ENCODE measurements at regions not wholly inside any gene's neighbourhood (a gene's known extent, or its start where the extent isn't known, plus 50 kb on each side); places are given as distances from the start of the nearest gene placed in this dataset.

- intact Hi-C loops (cut with DNase I; ENCODE audit: low total_unique reads): no loop called here
- Histone ChIP-seq H3K27me3 (no peaks in the 10 kb centered on the region), H3K27ac (no peak overlapping the region), H3K4me3 (no peak overlapping the region), H3K4me1 (no peaks in the 10 kb centered on the region), H3K36me3 (no peaks in the 10 kb centered on the region), H3K9me3 (no peaks in the 10 kb centered on the region)
- ATAC-seq (no peak), DNase-seq (no peak)
- in situ Hi-C loops (cut with MboI; ENCODE audit: low sequenced_read_pairs in 4 of 4): no loop called here
- TF ChIP-seq CTCF (IDR thresholded peaks at IDR 0.05 in 4 of 5, conservative IDR thresholded peaks at IDR 0.05 in 1 of 5): no peak
- TF ChIP-seq POLR2A (IDR thresholded peaks at IDR 0.05): no peak
Observed at GRCh38 chr3:72306800-72307341, 521.9 kb upstream of the PROK2 start.

- no peaks in the 10 kb centered on the region for H3K27me3 ChIP-seq
- no peak for DNase-seq
- H3K4me3 ChIP-seq: no peak overlapping the region
- ATAC-seq: no peak
- in situ Hi-C loops (cut with MboI; ENCODE audit: low sequenced_read_pairs in 4 of 4): no loop called here
- H3K27ac ChIP-seq: no peak overlapping the region
- peaks cover 0 to 4% of the 10 kb centered on the region in 2 donors for H3K4me1 ChIP-seq
- intact Hi-C loops (cut with DNase I; ENCODE audit: low total_unique reads): no loop called here
- H3K36me3 ChIP-seq: no peaks in the 10 kb centered on the region
- TF ChIP-seq CTCF (IDR thresholded peaks at IDR 0.05 in 4 of 5, conservative IDR thresholded peaks at IDR 0.05 in 1 of 5): no peak
- H3K9me3 ChIP-seq: no peaks in the 10 kb centered on the region
Observed at GRCh38 chr3:72303926-72304325, 519.0 kb upstream of the PROK2 start.

GRCh38 chr3:72301779-72302178, 516.8 kb upstream of the PROK2 start:
- Histone ChIP-seq H3K27me3 (no peaks in the 10 kb centered on the region), H3K4me1 (peaks cover 0 to 6% of the 10 kb centered on the region in 2 donors), H3K9me3 (no peaks in the 10 kb centered on the region), H3K27ac (no peak overlapping the region), H3K4me3 (no peak overlapping the region), H3K36me3 (no peaks in the 10 kb centered on the region)
- intact Hi-C loops (cut with DNase I; ENCODE audit: low total_unique reads) (no loop called here), in situ Hi-C loops (cut with MboI; ENCODE audit: low sequenced_read_pairs in 4 of 4) (no loop called here)
- ATAC-seq (no peak), DNase-seq (no peak)
- TF ChIP-seq POLR2A (IDR thresholded peaks at IDR 0.05) (no peak), CTCF (IDR thresholded peaks at IDR 0.05 in 4 of 5, conservative IDR thresholded peaks at IDR 0.05 in 1 of 5) (no peak)

- Histone ChIP-seq H3K27me3 (no peaks in the 10 kb centered on the region), H3K4me3 (no peak overlapping the region), H3K36me3 (no peaks in the 10 kb centered on the region), H3K9me3 (no peaks in the 10 kb centered on the region), H3K27ac (no peak overlapping the region), H3K4me1 (peaks cover 0 to 6% of the 10 kb centered on the region in 2 donors)
- no peak for ATAC-seq
- in situ Hi-C loops (cut with MboI; ENCODE audit: low sequenced_read_pairs in 4 of 4): no loop called here
- TF ChIP-seq POLR2A (IDR thresholded peaks at IDR 0.05) (no peak), CTCF (IDR thresholded peaks at IDR 0.05 in 4 of 5, conservative IDR thresholded peaks at IDR 0.05 in 1 of 5) (no peak)
- intact Hi-C loops (cut with DNase I; ENCODE audit: low total_unique reads): no loop called here
- no peak for DNase-seq
Observed at GRCh38 chr3:72300621-72301020, 515.7 kb upstream of the PROK2 start.

- ATAC-seq (no peak), DNase-seq (no peak)
- Histone ChIP-seq H3K36me3 (no peaks in the 10 kb centered on the region), H3K4me1 (peaks cover 0 to 6% of the 10 kb centered on the region in 2 donors), H3K9me3 (no peaks in the 10 kb centered on the region), H3K4me3 (no peak overlapping the region), H3K27me3 (no peaks in the 10 kb centered on the region), H3K27ac (no peak overlapping the region)
- intact Hi-C loops (cut with DNase I; ENCODE audit: low total_unique reads): no loop called here
- in situ Hi-C loops (cut with MboI; ENCODE audit: low sequenced_read_pairs in 4 of 4): no loop called here
- TF ChIP-seq POLR2A (IDR thresholded peaks at IDR 0.05) (no peak), CTCF (IDR thresholded peaks at IDR 0.05 in 4 of 5, conservative IDR thresholded peaks at IDR 0.05 in 1 of 5) (no peak)
Observed at GRCh38 chr3:72299823-72300222, 514.9 kb upstream of the PROK2 start.

Data from gastrocnemius medialis (tissue), 4 donors.